ENCODE measurements at regions not wholly inside any gene's neighbourhood (a gene's known extent, or its start where the extent isn't known, plus 50 kb on each side); places are given as distances from the start of the nearest gene placed in this dataset.
A peak's percentile ranks its signal among the peaks of the same experiment; 100 is the strongest.

DNA sequence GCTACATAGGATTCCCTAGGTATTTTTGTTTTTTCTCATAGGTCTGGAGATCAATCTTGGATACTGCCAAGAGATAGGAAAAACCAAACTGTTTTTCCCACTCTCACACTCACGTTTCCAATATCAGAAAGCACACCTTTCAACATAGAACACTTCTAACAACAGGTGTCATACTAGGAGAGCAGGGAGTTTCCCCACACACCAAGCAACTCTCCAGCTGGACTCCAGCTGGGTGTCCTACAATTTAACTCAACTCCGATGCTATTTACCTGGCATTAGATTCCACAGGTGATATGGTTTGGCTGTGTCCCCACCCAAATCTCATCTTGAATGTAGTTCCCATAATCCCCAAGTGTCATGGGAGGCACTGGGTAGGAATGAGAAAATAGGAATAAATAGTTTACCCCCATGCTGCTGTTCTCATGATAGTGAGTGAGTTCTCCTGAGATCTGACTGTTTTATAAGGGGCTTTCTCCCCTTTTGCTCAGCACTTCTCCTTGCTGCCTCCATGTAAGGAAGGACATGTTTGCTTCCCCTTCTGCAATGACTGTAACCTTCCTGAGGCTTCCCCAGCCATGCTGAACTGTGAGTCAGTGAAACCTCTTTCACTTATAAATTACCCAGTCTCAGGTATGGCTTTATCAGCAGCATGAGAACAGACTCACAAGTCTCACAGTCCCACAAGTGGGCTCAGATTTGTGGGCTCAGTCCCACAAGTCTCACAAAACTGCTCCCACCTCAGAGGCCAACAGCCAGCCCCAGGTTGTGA, 354.5 kb upstream of the THBS1 start:
- no peaks in the 10 kb centered on the region for H4K20me1 ChIP-seq (ENCODE audit: insufficient read depth, low read length)
- H3K79me2 ChIP-seq (ENCODE audit: low read length): no peaks in the 10 kb centered on the region
- H3K36me3 ChIP-seq (replicated peaks; ENCODE audit: low read depth, low read length): peaks cover 8% of the 10 kb centered on the region
- no peak for TF ChIP-seq EZH2phosphoT487 (IDR thresholded peaks at IDR 0.05; ENCODE audit: low read depth)
- TF ChIP-seq, protein P1, sequence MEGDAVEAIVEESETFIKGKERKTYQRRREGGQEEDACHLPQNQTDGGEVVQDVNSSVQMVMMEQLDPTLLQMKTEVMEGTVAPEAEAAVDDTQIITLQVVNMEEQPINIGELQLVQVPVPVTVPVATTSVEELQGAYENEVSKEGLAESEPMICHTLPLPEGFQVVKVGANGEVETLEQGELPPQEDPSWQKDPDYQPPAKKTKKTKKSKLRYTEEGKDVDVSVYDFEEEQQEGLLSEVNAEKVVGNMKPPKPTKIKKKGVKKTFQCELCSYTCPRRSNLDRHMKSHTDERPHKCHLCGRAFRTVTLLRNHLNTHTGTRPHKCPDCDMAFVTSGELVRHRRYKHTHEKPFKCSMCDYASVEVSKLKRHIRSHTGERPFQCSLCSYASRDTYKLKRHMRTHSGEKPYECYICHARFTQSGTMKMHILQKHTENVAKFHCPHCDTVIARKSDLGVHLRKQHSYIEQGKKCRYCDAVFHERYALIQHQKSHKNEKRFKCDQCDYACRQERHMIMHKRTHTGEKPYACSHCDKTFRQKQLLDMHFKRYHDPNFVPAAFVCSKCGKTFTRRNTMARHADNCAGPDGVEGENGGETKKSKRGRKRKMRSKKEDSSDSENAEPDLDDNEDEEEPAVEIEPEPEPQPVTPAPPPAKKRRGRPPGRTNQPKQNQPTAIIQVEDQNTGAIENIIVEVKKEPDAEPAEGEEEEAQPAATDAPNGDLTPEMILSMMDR (IDR thresholded peaks at IDR 0.05; ENCODE audit: low read depth, low read length): no peak
- H2AFZ ChIP-seq (ENCODE audit: low read depth, low read length): no peak overlapping the region
- H3K4me3 ChIP-seq (ENCODE audit: low read length): no peak overlapping the region
- H3K9ac ChIP-seq (ENCODE audit: low read length): no peak overlapping the region
- H3K4me1 ChIP-seq (ENCODE audit: low read length): peaks cover 8% of the 10 kb centered on the region
- peaks cover 10% of the 10 kb centered on the region; the same call in 1 of the 2 replicates for H3K9me3 ChIP-seq (ENCODE audit: insufficient read depth, low read length)
- peak overlapping the region; percentile 13; the same call in 1 of the 2 replicates for H3K27ac ChIP-seq (ENCODE audit: low read length)
- no peaks in the 10 kb centered on the region for H3K27me3 ChIP-seq (ENCODE audit: low read depth, low read length)
- no peak overlapping the region for H3K4me2 ChIP-seq (ENCODE audit: low read length)

GRCh38 chr15:39227001-39227400, 353.9 kb upstream of the THBS1 start:
- H4K20me1 ChIP-seq (ENCODE audit: insufficient read depth, low read length): no peaks in the 10 kb centered on the region
- peaks cover 12% of the 10 kb centered on the region for H3K4me1 ChIP-seq (ENCODE audit: low read length)
- H3K4me3 ChIP-seq (ENCODE audit: low read length): no peak overlapping the region
- peak overlapping the region; percentile 10; the same call in 1 of the 2 replicates for H3K27ac ChIP-seq (ENCODE audit: low read length)
- no peak overlapping the region for H3K9ac ChIP-seq (ENCODE audit: low read length)
- peaks cover 10% of the 10 kb centered on the region; the same call in 1 of the 2 replicates for H3K9me3 ChIP-seq (ENCODE audit: insufficient read depth, low read length)
- H3K36me3 ChIP-seq (replicated peaks; ENCODE audit: low read depth, low read length): peaks cover 8% of the 10 kb centered on the region
- H3K27me3 ChIP-seq (ENCODE audit: low read depth, low read length): no peaks in the 10 kb centered on the region
- H3K4me2 ChIP-seq (ENCODE audit: low read length): no peak overlapping the region
- no peaks in the 10 kb centered on the region for H3K79me2 ChIP-seq (ENCODE audit: low read length)
- H2AFZ ChIP-seq (ENCODE audit: low read depth, low read length): no peak overlapping the region
- TF ChIP-seq, protein P1 (IDR thresholded peaks at IDR 0.05; ENCODE audit: low read depth, low read length): no peak
- no peak for TF ChIP-seq EZH2phosphoT487 (IDR thresholded peaks at IDR 0.05; ENCODE audit: low read depth)

GRCh38 chr15:39228889-39229288, 352.0 kb upstream of the THBS1 start:
- Histone ChIP-seq H3K79me2 (ENCODE audit: low read length) (no peaks in the 10 kb centered on the region), H3K27me3 (ENCODE audit: low read depth, low read length) (no peaks in the 10 kb centered on the region), H2AFZ (ENCODE audit: low read depth, low read length) (no peak overlapping the region), H3K36me3 (replicated peaks; ENCODE audit: low read depth, low read length) (peaks cover 8% of the 10 kb centered on the region), H3K9me3 (ENCODE audit: insufficient read depth, low read length) (peaks cover 10% of the 10 kb centered on the region; the same call in 1 of the 2 replicates), H3K4me1 (ENCODE audit: low read length) (peaks cover 18% of the 10 kb centered on the region), H4K20me1 (ENCODE audit: insufficient read depth, low read length) (no peaks in the 10 kb centered on the region), H3K4me3 (ENCODE audit: low read length) (no peak overlapping the region), H3K4me2 (ENCODE audit: low read length) (no peak overlapping the region), H3K27ac (ENCODE audit: low read length) (no peak overlapping the region), H3K9ac (ENCODE audit: low read length) (no peak overlapping the region)
- TF ChIP-seq EZH2phosphoT487 (IDR thresholded peaks at IDR 0.05; ENCODE audit: low read depth): no peak
- TF ChIP-seq, protein P1 (IDR thresholded peaks at IDR 0.05; ENCODE audit: low read depth, low read length): no peak

DNA sequence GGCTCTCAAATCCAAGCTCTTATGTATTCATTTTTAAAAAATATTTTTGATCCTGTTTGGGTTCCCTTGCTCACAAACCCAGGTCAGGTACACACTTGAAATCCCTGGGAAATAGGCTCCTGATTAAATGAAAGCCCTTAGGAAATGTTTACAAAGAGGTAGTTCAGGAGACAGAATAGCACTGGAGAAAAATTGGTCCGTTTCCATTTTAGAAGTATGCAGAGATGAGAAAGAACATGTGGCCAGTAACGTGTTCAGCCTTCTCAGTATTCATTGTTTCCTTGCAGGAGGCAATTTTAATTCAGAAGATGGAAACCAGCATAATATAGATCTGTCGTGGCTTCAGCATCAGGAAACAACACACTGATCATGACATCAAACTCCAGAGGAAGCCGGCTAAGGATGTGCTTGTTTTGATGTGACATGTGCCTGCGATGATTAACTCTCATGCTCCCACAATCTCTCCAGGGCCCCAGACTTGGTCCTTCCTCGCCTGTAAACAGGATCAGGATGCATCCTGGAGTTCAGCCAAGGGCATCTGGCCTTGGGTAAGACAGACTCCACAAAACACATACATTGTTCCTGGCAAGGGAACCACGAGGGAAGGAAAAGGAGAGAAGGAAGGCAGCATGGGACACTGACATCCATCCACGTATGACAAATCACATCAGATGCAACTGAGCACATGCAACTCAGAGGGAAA, 350.5 kb upstream of the THBS1 start:
- peaks cover 8% of the 10 kb centered on the region for H3K36me3 ChIP-seq (replicated peaks; ENCODE audit: low read depth, low read length)
- no peak overlapping the region for H3K4me2 ChIP-seq (ENCODE audit: low read length)
- peaks cover 31% of the 10 kb centered on the region for H3K4me1 ChIP-seq (ENCODE audit: low read length)
- no peaks in the 10 kb centered on the region for H3K79me2 ChIP-seq (ENCODE audit: low read length)
- no peak overlapping the region for H2AFZ ChIP-seq (ENCODE audit: low read depth, low read length)
- H4K20me1 ChIP-seq (ENCODE audit: insufficient read depth, low read length): no peaks in the 10 kb centered on the region
- TF ChIP-seq, protein P1 (IDR thresholded peaks at IDR 0.05; ENCODE audit: low read depth, low read length): no peak
- TF ChIP-seq EZH2phosphoT487 (IDR thresholded peaks at IDR 0.05; ENCODE audit: low read depth): no peak
- peaks cover 10% of the 10 kb centered on the region; the same call in 1 of the 2 replicates for H3K9me3 ChIP-seq (ENCODE audit: insufficient read depth, low read length)
- no peak overlapping the region for H3K9ac ChIP-seq (ENCODE audit: low read length)
- no peaks in the 10 kb centered on the region for H3K27me3 ChIP-seq (ENCODE audit: low read depth, low read length)
- no peak overlapping the region for H3K27ac ChIP-seq (ENCODE audit: low read length)
- no peak overlapping the region for H3K4me3 ChIP-seq (ENCODE audit: low read length)

All from OCI-LY3 (cell line).